ENCODE measurements at regions not wholly inside any gene's neighbourhood (a gene's known extent, or its start where the extent isn't known, plus 50 kb on each side); places are given as distances from the start of the nearest gene placed in this dataset.
A peak's percentile ranks its signal among the peaks of the same experiment; 100 is the strongest.

DNA sequence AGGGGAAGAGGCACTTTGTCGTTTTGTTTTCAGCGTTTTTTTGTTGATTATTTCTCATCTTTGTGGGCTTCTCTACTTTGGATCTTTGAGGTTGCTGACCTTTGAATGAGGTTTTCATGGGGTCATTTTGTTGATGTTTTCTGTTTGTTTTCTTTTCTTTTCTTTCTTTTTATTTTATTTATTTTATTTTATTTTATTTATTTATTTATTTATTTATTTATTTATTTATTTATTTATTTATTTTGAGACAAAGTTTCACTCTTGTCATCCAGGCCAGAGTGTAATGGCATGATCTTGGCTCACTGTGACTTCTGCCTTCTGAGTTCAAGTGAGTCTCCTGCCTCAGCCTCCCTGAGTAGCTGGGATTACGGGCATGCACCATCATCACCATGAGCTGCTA, 946.7 kb downstream of the TLE4 start:
- Histone ChIP-seq H3K27ac (no peak overlapping the region), H3K79me2 (no peaks in the 10 kb centered on the region), H3K4me3 (no peak overlapping the region), H3K27me3 (no peaks in the 10 kb centered on the region), H2AFZ (no peak overlapping the region), H3K4me1 (ENCODE audit: insufficient read depth) (no peaks in the 10 kb centered on the region), H4K20me1 (ENCODE audit: insufficient read depth, poor library complexity, severe bottlenecking) (no peaks in the 10 kb centered on the region), H3K4me2 (no peak overlapping the region), H3K9me3 (ENCODE audit: low read depth) (no peaks in the 10 kb centered on the region), H3K9me2 (replicated peaks; ENCODE audit: insufficient read depth) (no peaks in the 10 kb centered on the region), H3K36me3 (replicated peaks; ENCODE audit: insufficient read depth, low read depth) (no peaks in the 10 kb centered on the region)
- TF ChIP-seq EZH2 (IDR thresholded peaks at IDR 0.05; ENCODE audit: borderline replicate concordance): no peak
- no peak for TF ChIP-seq CTCF (IDR thresholded peaks at IDR 0.05; ENCODE audit: poor library complexity)
- TF ChIP-seq EZH2phosphoT487 (IDR thresholded peaks at IDR 0.05; ENCODE audit: low read depth, severe bottlenecking, unreplicated experiment): no peak
- DNase-seq (ENCODE audit: low spot score): no peak
- 95% methylated on average over 3 of the region's 3 CpGs for WGBS (ENCODE audit: low lambda C conversion rate, missing lambda C conversion rate)

GRCh38 chr9:80516679-80517078, 944.9 kb downstream of the TLE4 start:
- Histone ChIP-seq H2AFZ (no peak overlapping the region), H3K4me3 (no peak overlapping the region), H3K4me2 (no peak overlapping the region), H3K36me3 (replicated peaks; ENCODE audit: insufficient read depth, low read depth) (no peaks in the 10 kb centered on the region), H3K27ac (no peak overlapping the region), H4K20me1 (ENCODE audit: insufficient read depth, poor library complexity, severe bottlenecking) (no peaks in the 10 kb centered on the region), H3K9me2 (replicated peaks; ENCODE audit: insufficient read depth) (no peaks in the 10 kb centered on the region), H3K4me1 (ENCODE audit: insufficient read depth) (no peaks in the 10 kb centered on the region), H3K27me3 (no peaks in the 10 kb centered on the region), H3K79me2 (no peaks in the 10 kb centered on the region), H3K9me3 (ENCODE audit: low read depth) (no peaks in the 10 kb centered on the region)
- 83% methylated on average over 3 of the region's 3 CpGs for WGBS (ENCODE audit: low lambda C conversion rate, missing lambda C conversion rate)
- no peak for TF ChIP-seq EZH2phosphoT487 (IDR thresholded peaks at IDR 0.05; ENCODE audit: low read depth, severe bottlenecking, unreplicated experiment)
- no peak for TF ChIP-seq CTCF (IDR thresholded peaks at IDR 0.05; ENCODE audit: poor library complexity)
- no peak for TF ChIP-seq EZH2 (IDR thresholded peaks at IDR 0.05; ENCODE audit: borderline replicate concordance)
- no peak for DNase-seq (ENCODE audit: low spot score)

- H3K9me3 ChIP-seq (ENCODE audit: low read depth): no peaks in the 10 kb centered on the region
- no peak overlapping the region for H3K4me3 ChIP-seq
- H2AFZ ChIP-seq: no peak overlapping the region
- whole genome bisulfite sequencing (ENCODE audit: low lambda C conversion rate, missing lambda C conversion rate): 86% methylated on average over 1 of the region's 1 CpG
- no peaks in the 10 kb centered on the region for H4K20me1 ChIP-seq (ENCODE audit: insufficient read depth, poor library complexity, severe bottlenecking)
- peaks cover 3% of the 10 kb centered on the region for H3K4me1 ChIP-seq (ENCODE audit: insufficient read depth)
- H3K27me3 ChIP-seq: no peaks in the 10 kb centered on the region
- no peak for TF ChIP-seq EZH2 (IDR thresholded peaks at IDR 0.05; ENCODE audit: borderline replicate concordance)
- TF ChIP-seq EZH2phosphoT487 (IDR thresholded peaks at IDR 0.05; ENCODE audit: low read depth, severe bottlenecking, unreplicated experiment): no peak
- peak; percentile 30 for TF ChIP-seq CTCF (IDR thresholded peaks at IDR 0.05; ENCODE audit: poor library complexity)
- no peak overlapping the region for H3K27ac ChIP-seq
- DNase-seq (ENCODE audit: low spot score): no peak
- H3K4me2 ChIP-seq: no peak overlapping the region
- no peaks in the 10 kb centered on the region for H3K79me2 ChIP-seq
- H3K36me3 ChIP-seq (replicated peaks; ENCODE audit: insufficient read depth, low read depth): no peaks in the 10 kb centered on the region
- no peaks in the 10 kb centered on the region for H3K9me2 ChIP-seq (replicated peaks; ENCODE audit: insufficient read depth)
Measured at GRCh38 chr9:80509358-80509757, 937.6 kb downstream of the TLE4 start.

GRCh38 chr9:80507611-80508010, 935.8 kb downstream of the TLE4 start:
- no peak overlapping the region for H3K27ac ChIP-seq
- no peaks in the 10 kb centered on the region for H3K36me3 ChIP-seq (replicated peaks; ENCODE audit: insufficient read depth, low read depth)
- no peaks in the 10 kb centered on the region for H3K27me3 ChIP-seq
- no peak overlapping the region for H2AFZ ChIP-seq
- no peak for DNase-seq (ENCODE audit: low spot score)
- no peaks in the 10 kb centered on the region for H3K9me2 ChIP-seq (replicated peaks; ENCODE audit: insufficient read depth)
- no peak overlapping the region for H3K4me3 ChIP-seq
- WGBS (ENCODE audit: low lambda C conversion rate, missing lambda C conversion rate): 71% methylated on average over 3 of the region's 3 CpGs
- no peaks in the 10 kb centered on the region for H3K79me2 ChIP-seq
- TF ChIP-seq CTCF (IDR thresholded peaks at IDR 0.05; ENCODE audit: poor library complexity) (no peak), EZH2 (IDR thresholded peaks at IDR 0.05; ENCODE audit: borderline replicate concordance) (no peak), EZH2phosphoT487 (IDR thresholded peaks at IDR 0.05; ENCODE audit: low read depth, severe bottlenecking, unreplicated experiment) (no peak)
- no peaks in the 10 kb centered on the region for H4K20me1 ChIP-seq (ENCODE audit: insufficient read depth, poor library complexity, severe bottlenecking)
- no peaks in the 10 kb centered on the region for H3K9me3 ChIP-seq (ENCODE audit: low read depth)
- peaks cover 8% of the 10 kb centered on the region for H3K4me1 ChIP-seq (ENCODE audit: insufficient read depth)
- no peak overlapping the region for H3K4me2 ChIP-seq

All from hepatocyte (in vitro differentiated cells).